ENCODE measurements at regions not wholly inside any gene's neighbourhood (a gene's known extent, or its start where the extent isn't known, plus 50 kb on each side); places are given as distances from the start of the nearest gene placed in this dataset.

DNA sequence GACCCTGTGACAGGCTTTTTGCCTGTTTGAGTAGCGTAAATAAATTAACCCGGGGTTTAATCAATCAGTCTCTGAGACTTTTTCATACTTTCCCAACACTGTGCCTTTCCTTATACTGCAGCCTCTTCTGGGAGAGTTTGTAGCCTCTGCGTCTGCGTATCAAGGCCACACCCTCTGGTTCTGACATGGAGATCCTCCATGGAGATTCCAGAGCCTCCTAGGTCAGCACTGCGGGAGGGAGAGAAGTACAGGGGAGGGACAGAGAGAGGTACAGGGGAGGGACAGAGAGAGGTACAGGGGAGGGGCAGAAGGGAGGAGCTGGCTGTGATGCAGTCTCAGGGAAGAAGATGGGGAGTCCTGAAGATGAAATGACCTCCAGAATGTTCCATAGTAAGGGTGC, 166.0 kb downstream of the ARL4C start (continued):
- TF ChIP-seq, protein P1, sequence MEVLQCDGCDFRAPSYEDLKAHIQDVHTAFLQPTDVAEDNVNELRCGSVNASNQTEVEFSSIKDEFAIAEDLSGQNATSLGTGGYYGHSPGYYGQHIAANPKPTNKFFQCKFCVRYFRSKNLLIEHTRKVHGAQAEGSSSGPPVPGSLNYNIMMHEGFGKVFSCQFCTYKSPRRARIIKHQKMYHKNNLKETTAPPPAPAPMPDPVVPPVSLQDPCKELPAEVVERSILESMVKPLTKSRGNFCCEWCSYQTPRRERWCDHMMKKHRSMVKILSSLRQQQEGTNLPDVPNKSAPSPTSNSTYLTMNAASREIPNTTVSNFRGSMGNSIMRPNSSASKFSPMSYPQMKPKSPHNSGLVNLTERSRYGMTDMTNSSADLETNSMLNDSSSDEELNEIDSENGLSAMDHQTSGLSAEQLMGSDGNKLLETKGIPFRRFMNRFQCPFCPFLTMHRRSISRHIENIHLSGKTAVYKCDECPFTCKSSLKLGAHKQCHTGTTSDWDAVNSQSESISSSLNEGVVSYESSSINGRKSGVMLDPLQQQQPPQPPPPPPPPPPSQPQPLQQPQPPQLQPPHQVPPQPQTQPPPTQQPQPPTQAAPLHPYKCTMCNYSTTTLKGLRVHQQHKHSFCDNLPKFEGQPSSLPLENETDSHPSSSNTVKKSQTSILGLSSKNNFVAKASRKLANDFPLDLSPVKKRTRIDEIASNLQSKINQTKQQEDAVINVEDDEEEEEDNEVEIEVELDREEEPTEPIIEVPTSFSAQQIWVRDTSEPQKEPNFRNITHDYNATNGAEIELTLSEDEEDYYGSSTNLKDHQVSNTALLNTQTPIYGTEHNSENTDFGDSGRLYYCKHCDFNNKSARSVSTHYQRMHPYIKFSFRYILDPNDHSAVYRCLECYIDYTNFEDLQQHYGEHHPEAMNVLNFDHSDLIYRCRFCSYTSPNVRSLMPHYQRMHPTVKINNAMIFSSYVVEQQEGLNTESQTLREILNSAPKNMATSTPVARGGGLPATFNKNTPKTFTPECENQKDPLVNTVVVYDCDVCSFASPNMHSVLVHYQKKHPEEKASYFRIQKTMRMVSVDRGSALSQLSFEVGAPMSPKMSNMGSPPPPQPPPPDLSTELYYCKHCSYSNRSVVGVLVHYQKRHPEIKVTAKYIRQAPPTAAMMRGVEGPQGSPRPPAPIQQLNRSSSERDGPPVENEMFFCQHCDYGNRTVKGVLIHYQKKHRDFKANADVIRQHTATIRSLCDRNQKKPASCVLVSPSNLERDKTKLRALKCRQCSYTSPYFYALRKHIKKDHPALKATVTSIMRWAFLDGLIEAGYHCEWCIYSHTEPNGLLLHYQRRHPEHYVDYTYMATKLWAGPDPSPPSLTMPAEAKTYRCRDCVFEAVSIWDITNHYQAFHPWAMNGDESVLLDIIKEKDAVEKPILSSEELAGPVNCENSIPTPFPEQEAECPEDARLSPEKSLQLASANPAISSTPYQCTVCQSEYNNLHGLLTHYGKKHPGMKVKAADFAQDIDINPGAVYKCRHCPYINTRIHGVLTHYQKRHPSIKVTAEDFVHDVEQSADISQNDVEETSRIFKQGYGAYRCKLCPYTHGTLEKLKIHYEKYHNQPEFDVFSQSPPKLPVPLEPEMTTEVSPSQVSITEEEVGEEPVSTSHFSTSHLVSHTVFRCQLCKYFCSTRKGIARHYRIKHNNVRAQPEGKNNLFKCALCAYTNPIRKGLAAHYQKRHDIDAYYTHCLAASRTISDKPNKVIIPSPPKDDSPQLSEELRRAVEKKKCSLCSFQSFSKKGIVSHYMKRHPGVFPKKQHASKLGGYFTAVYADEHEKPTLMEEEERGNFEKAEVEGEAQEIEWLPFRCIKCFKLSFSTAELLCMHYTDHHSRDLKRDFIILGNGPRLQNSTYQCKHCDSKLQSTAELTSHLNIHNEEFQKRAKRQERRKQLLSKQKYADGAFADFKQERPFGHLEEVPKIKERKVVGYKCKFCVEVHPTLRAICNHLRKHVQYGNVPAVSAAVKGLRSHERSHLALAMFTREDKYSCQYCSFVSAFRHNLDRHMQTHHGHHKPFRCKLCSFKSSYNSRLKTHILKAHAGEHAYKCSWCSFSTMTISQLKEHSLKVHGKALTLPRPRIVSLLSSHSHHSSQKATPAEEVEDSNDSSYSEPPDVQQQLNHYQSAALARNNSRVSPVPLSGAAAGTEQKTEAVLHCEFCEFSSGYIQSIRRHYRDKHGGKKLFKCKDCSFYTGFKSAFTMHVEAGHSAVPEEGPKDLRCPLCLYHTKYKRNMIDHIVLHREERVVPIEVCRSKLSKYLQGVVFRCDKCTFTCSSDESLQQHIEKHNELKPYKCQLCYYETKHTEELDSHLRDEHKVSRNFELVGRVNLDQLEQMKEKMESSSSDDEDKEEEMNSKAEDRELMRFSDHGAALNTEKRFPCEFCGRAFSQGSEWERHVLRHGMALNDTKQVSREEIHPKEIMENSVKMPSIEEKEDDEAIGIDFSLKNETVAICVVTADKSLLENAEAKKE (CRISPR knock-in tag; IDR thresholded peaks at IDR 0.05) = no peak

DNA sequence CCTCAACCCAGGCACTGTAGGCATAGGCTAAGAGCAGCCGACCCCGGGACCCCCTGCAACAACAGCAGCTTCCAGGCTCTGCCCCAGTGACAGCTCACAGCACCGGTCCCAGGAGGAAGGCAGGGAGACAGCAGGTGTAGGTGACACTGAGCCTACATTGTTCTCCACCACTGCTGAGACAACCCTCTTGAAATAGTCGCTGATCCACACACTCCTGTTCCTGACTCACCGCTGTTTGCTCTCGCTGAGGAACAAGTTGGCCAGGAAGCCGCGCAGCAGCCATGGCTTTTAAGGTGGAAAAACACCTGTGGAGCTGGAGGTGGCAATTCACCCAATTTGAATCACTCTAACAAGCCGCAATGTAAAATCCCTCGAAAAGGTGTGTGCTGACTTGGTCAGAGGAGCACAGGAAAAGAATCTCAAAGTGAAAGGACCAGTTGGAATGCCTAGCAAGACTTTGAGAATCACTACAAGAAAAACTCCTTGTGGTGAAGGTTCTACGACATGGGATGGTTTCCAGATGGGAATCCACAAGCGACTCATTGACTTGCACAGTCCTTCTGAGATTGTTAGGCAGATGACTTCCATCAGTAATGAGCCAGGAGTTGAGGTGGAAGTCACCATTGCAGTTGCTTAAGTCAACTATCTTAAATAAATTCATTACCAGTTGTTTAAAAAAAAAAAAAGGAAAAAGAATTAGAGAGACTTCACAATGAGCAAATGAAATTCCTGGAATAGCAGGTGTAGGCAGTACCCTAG, 167.5 kb downstream of the ARL4C start:
- Histone ChIP-seq H3K79me2 (replicated peaks; ENCODE audit: insufficient read depth) (no peaks in the 10 kb centered on the region), H4K20me1 (replicated peaks; ENCODE audit: insufficient read depth) (no peaks in the 10 kb centered on the region), H3F3A (replicated peaks; ENCODE audit: low read depth) (no peaks in the 10 kb centered on the region), H3K4me1 (ENCODE audit: insufficient read depth) (no peaks in the 10 kb centered on the region), H3K36me3 (ENCODE audit: insufficient read depth) (no peaks in the 10 kb centered on the region), H3K9me2 (ENCODE audit: insufficient read depth) (no peaks in the 10 kb centered on the region; the same call in 1 of the 2 replicates), H3K27me3 (ENCODE audit: insufficient read depth) (no peaks in the 10 kb centered on the region), H3K4me3 (no peak overlapping the region), H2AFZ (peak overlapping the region; percentile 76; the same call in 1 of the 2 replicates), H3K4me2 (no peak overlapping the region), H3K27ac (ENCODE audit: low read depth) (no peak overlapping the region)
- no peaks in the 10 kb centered on the region for H3K36me3 Mint-ChIP-seq (ENCODE audit: low read depth)
- ATAC-seq (no peak), DNase-seq (ENCODE audit: low spot score) (no peak)
- H3K27me3 Mint-ChIP-seq (ENCODE audit: insufficient read depth, low read depth, poor library complexity) = peaks cover 4% of the 10 kb centered on the region
- no peaks in the 10 kb centered on the region for H3K9me3 Mint-ChIP-seq
- no peak overlapping the region for H3K4me3 Mint-ChIP-seq
- no peak overlapping the region for H3K27ac Mint-ChIP-seq
- H3K4me1 Mint-ChIP-seq = peaks cover 13% of the 10 kb centered on the region
- TF ChIP-seq CREB1 (CRISPR knock-in tag; IDR thresholded peaks at IDR 0.05; ENCODE audit: low read depth) = no peak
- no peak for TF ChIP-seq EZH2phosphoT487 (IDR thresholded peaks at IDR 0.05; ENCODE audit: unreplicated experiment)
- TF ChIP-seq, protein P1 (CRISPR knock-in tag; IDR thresholded peaks at IDR 0.05) = no peak
- no peak for TF ChIP-seq NANOG (IDR thresholded peaks at IDR 0.05; ENCODE audit: borderline replicate concordance)
- TF ChIP-seq, protein P2, sequence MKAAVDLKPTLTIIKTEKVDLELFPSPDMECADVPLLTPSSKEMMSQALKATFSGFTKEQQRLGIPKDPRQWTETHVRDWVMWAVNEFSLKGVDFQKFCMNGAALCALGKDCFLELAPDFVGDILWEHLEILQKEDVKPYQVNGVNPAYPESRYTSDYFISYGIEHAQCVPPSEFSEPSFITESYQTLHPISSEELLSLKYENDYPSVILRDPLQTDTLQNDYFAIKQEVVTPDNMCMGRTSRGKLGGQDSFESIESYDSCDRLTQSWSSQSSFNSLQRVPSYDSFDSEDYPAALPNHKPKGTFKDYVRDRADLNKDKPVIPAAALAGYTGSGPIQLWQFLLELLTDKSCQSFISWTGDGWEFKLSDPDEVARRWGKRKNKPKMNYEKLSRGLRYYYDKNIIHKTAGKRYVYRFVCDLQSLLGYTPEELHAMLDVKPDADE (IDR thresholded peaks at IDR 0.05) = no peak
